ENCODE measurements at regions not wholly inside any gene's neighbourhood (a gene's known extent, or its start where the extent isn't known, plus 50 kb on each side); places are given as distances from the start of the nearest gene placed in this dataset.

GRCh38 chr6:167495506-167496401 lies 170.9 kb downstream of the TTLL2 start:
- DNase-seq, result no peak

GRCh38 chr6:167496707-167497106 lies 171.8 kb downstream of the TTLL2 start:
- DNase-seq, result no peak

- DNase-seq, result no peak
Measured at GRCh38 chr6:167497428-167498056, 172.7 kb downstream of the TTLL2 start.

GRCh38 chr6:167499161-167499660 lies 174.3 kb downstream of the TTLL2 start:
- DNase-seq, result no peak

- DNase-seq, result no peak
Measured at GRCh38 chr6:167500961-167501360, 176.1 kb downstream of the TTLL2 start.

GRCh38 chr6:167501831-167502385 lies 177.0 kb downstream of the TTLL2 start:
- DNase-seq, result peak; percentile 80

- no peak for DNase-seq
Measured at GRCh38 chr6:167502471-167502870, 177.6 kb downstream of the TTLL2 start.

- DNase-seq, result no peak
Measured at GRCh38 chr6:167504385-167504961, 179.6 kb downstream of the TTLL2 start.

- DNase-seq, result no peak
Measured at GRCh38 chr6:167505199-167505598, 180.3 kb downstream of the TTLL2 start.

- no peak for DNase-seq
Measured at GRCh38 chr6:167505782-167506181, 180.9 kb downstream of the TTLL2 start.

GRCh38 chr6:167506443-167507301 lies 181.8 kb downstream of the TTLL2 start:
- DNase-seq, result no peak

- DNase-seq, result no peak
Measured at GRCh38 chr6:167507376-167507945, 182.6 kb downstream of the TTLL2 start.

GRCh38 chr6:167508919-167509852 lies 184.3 kb downstream of the TTLL2 start:
- DNase-seq, result no peak

GRCh38 chr6:167509853-167510220 lies 185.0 kb downstream of the TTLL2 start:
- DNase-seq, result no peak

- DNase-seq, result no peak
Measured at GRCh38 chr6:167510648-167511047, 185.8 kb downstream of the TTLL2 start.

GRCh38 chr6:167512696-167513375 lies 187.9 kb downstream of the TTLL2 start:
- no peak for DNase-seq

- no peak for DNase-seq
Measured at GRCh38 chr6:167513778-167514177, 188.9 kb downstream of the TTLL2 start.

- DNase-seq, result no peak
Measured at GRCh38 chr6:167514524-167514923, 189.6 kb downstream of the TTLL2 start.

GRCh38 chr6:167515873-167516507 lies 191.1 kb downstream of the TTLL2 start:
- DNase-seq, result no peak
